ENCODE measurements at regions not wholly inside any gene's neighbourhood (a gene's known extent, or its start where the extent isn't known, plus 50 kb on each side); places are given as distances from the start of the nearest gene placed in this dataset.
"Not testable (repeated sequence)": the region's sequence is repeated elsewhere in the genome, so short reads cannot be mapped to it uniquely, and the experiment has no call there.

- no peak for DNase-seq
These were observed 508.1 kb downstream of the CDH9 start for GRCh38 chr5:26530305-26530704.

DNA sequence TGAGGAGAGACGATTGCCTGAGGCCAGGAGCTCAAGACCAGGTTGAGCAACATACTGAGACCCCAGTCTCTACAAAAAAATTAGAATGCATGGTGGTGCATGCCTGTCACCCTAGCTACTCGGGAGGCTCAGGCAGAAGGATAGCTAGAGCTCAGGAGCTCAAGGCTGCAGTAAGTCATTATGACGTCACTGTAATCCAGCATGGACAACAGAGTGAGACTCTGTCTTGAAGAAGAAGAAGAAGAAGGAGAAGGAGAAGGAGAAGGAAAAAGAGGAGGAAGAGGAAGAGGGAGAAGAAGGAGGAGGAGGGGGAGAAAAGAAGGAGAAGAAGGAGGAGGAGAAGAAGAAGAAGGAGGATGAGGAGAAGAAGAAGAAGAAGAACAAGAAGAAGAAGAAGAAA is 519.1 kb downstream of the CDH9 start:
- no peak for DNase-seq

DNA sequence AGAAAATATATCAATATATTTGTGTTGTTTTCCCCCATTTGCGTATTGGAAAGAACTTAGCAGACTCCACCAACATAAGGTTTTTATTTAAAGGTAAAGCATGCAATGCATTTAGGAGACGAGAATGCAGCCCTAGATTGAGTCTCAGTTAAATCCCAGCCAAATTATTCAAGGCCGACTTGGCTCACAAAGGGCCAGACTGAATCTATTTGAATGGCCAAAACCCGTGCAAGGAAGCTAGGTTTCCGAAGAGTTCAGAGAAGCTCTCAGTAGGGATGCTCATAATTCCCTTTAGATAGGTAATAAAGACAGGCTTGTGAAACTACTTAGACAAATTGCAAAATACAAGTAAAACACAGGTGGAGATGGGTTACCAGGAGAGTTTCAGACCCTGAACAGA is 520.3 kb downstream of the CDH9 start:
- no peak for DNase-seq

DNA sequence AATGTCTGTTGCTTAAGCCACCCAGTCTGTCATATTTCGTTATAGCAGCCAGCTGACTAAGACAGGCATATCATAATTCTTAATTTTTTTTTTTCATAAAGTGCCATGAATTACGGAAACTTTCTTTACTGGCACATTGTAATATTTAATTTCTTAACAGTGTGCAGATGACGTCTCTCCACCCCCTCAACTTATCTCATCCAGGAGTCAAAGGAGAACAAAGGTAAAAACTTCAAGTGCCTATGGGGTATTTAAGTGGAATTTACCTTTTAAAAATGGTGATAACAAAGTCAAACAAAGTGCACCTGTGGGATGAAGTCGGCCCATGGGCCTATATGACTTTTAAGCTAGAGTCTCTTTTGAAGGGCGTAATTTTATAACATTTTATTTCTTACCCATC is 539.4 kb downstream of the CDH9 start:
- DNase-seq = no peak

DNA sequence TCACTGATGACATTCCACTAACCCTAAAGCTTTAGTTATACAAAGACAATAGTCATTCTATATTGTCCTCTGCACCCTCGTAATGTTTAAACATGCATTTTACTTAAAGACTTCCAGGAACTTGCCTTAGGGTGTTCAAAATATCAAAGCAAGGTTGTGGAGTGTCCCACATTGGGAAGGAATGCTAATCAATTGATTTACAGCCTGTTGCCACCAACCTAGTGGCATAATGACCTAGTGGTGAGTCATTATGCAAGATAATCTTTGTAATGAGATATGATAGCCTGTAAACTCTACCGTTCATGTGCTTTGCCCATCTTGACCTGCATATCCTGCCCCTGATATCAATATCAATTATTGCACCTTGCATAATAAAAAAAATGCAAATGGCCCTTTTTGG is 542.9 kb downstream of the CDH9 start:
- DNase-seq = no peak

- DNase-seq = no peak
These were observed 545.4 kb downstream of the CDH9 start for GRCh38 chr5:26492906-26493459.

GRCh38 chr5:26487553-26487952 is 550.8 kb downstream of the CDH9 start:
- no peak for DNase-seq

- DNase-seq = no peak
These were observed 551.8 kb downstream of the CDH9 start for GRCh38 chr5:26486631-26487030.

DNA sequence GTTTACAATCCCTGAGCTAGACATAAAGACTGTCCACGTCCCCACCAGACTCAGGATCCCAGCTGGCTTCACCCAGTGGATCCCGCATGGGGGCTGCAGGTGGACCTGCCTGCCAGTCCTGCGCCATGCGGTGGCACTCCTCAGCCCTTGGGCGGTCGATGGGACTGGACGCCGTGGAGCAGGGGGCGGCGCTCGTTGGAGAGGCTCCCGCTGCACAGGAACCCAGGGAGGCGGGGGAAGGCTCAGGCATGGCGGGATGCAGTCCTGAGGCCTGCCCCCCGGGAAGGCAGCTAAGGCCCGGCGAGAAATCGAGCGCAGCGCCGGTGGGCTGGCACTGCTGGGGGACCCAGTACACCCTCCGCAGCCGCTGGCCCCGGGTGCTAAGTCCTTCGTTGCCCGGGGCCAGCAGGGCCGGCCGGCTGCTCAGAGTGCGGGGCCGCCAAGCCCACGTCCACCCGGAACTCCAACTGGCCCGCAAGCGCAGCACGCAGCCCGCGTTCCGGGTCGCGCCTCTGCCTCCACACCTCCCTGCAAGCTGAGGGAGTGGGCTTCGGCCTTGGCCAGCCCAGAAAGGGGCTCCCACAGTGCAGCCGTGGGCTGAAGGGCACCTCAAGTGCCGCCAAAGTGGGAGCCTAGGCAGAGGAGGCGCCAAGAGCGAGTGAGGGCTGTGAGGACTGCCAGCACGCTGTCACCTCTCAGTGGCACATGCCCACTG is 553.1 kb downstream of the CDH9 start:
- not testable (repeated sequence) for DNase-seq

GRCh38 chr5:26482810-26483375 is 555.5 kb downstream of the CDH9 start:
- DNase-seq = no peak

DNA sequence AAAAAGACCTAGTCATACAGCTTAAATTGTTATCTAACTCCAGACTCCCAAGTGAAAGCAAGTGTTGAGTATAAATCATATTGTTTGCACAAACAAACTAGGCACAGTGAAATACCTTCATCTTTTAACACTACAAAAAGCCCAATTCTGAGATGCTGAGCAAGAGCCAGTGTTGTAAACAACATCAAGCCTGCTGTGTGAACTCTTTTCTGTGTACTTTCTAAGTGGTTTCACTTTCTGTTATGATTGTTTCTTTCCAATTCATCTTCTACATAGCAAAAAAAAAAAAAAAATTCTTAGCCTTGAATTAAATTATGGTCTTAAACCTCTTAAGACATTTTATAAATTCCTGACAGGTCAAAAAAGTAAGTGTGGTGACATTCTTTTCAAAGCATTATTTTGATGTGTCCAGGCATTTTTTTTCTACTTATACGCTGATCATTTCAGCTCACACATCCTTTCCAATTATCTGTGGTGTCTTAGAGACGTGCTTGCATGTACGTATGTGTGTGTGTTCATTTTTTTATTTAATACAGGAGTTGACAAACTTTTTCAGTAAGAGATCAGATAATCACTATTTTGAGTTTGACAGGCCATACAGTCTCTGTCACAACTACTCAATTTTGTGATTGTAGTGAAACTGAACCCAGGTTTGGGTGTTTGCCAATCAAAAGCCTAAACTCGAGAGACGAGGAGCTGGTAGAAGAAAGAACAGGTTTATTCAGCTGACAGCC is 556.1 kb downstream of the CDH9 start:
- no peak for DNase-seq

DNA sequence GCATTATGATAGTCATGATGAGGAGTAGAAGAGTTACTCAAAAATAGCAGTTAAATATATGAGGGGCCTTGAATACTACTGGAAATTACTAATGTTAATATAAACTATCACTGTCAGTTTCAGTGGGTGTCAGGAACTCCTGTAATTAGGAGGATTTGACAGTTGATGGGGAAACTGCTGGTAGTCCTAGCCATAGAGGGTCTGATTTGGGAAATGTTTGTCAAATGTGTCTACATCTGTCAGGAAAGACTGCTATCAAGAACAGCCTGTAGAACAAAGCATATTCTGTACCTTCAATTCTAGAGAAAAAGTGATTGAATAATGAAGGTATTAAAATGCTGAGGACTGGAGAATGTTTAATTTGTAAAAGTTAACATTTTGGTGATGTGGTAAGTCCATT is 567.9 kb downstream of the CDH9 start:
- DNase-seq = no peak

DNA sequence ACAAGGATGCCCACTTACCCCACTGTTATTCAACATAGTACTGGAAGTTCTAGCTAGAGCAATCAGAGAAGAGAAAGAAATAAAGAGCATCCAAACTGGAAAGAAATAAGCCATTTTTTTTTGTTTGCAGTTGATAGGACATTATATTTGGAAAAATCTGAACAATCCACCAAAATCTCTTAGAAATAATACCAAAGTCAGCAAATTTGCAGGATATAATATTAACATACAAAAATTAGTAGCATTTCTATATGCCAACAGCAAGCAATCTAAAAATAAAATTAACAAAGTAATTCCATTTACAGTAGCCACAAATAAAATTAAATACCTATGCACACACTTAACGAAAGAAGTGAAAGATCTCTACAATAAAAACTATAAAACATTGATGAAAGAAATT is 599.3 kb downstream of the CDH9 start:
- DNase-seq = no peak

GRCh38 chr5:26434688-26435087 is 603.7 kb downstream of the CDH9 start:
- DNase-seq = no peak

DNA sequence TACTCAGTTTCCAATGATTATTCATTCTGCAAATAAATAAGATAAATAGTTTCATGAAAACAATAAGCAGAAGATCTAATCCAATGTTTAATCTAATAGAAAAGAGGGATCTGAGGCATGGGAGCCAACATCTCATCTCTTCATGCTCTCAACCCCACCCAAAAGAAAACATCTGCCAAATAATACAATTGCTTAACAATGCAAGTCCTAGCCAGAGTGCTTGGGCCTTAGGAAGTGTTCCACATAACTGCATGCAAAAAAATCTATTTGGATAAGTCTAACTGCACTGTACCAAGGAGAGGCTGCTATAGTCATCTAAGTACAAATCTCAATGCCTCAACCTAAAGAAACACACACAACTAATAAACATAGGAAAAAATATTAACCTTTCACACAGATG is 606.0 kb downstream of the CDH9 start:
- no peak for DNase-seq

GRCh38 chr5:26430323-26430722 is 608.1 kb downstream of the CDH9 start:
- no peak for DNase-seq

DNA sequence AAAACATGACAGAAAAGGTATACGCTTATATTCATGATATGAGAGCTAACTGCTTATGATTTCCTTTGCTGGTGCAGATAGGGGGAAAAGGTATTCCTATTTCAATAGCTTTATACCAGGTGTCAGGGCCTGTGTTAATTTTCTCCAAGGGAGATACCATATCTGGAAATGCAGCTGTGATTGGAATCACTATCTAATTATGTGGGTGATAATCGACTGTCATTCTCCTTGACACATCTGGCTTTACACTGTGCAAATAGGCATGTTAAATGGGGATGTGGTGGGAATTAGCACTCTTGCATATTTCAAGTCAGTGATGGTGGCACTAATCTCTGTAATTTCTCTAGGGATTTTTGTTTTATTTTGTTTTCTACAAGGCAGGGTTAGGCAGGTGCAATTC is 611.1 kb downstream of the CDH9 start:
- DNase-seq = no peak

DNA sequence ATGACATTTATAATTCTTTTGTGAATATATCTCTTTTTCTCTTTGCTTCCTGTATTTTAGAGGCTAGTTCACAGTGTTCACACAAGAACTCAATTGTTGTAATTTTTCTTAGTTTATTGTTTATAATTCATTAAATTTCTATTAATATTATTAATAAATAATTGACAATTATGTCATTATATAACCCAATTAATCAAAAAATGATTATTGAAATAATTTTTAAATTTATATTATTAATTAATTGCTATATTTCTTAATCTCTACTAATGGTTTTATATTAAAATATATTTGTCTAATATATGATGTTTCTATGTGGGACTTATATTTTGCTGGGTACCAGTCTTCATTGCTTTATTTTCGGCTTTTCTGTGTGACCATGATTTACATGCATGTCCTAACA is 618.4 kb downstream of the CDH9 start:
- DNase-seq = no peak

- no peak for DNase-seq
These were observed 621.5 kb downstream of the CDH9 start for GRCh38 chr5:26416911-26417310.

DNA sequence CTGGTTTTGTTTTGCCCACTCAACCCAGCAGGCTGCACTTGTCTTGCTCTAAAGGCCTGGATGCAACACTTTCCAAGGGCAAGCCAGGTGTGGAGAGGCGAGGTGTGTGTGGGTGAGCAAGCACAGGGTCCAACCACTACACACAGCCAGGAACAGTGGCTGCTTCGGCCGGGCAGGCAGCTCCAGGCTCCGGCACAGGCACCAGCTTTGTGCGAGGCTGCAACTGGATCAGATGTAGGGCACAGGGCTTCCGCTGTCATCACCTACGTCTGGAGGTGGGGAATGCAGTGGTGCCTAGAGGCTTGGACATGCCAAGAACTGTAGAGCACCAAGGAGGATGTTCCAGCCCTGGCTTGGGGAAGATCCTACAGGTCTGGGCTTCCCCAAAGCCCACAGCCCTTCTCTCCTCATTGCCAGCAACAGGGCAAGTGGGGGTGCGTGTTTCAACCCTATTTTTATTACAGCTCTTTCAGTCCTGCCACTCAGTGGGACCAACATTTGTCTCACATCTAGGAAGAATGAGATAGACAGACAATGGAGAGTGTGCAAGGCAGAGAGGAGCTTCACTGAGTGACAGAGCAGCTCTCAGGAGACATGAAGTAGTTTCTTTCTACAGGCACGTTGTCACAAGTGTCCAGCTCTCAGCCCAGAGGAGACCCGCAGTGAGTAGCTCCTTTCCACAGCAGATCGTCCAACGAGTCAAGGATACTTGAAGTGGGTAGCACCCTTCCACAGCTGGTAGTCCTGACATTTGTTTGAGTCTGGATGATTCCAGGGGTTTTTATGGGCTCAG is 622.2 kb downstream of the CDH9 start:
- DNase-seq = no peak

- no peak for DNase-seq
These were observed 647.8 kb downstream of the CDH9 start for GRCh38 chr5:26390608-26391007.

GRCh38 chr5:26388976-26389375 is 649.4 kb downstream of the CDH9 start:
- no peak for DNase-seq

- DNase-seq = no peak
These were observed 651.9 kb downstream of the CDH9 start for GRCh38 chr5:26386532-26386931.

All from NCI-H1048 (cell line).